GM12801 (cell line): ENCODE measurements at regions not wholly inside any gene's neighbourhood (a gene's known extent, or its start where the extent isn't known, plus 50 kb on each side); places are given as distances from the start of the nearest gene placed in this dataset.

Source experiments
- TF ChIP-seq, protein P1 (sequence below): IDR thresholded peaks from one replicate; pipeline ENCODE4 v1.5.1; 2011; ENCODE audit warnings: control low read depth; ENCODE audit not compliant: insufficient read length; ENCODE audit errors: extremely low read depth

- TF ChIP-seq, protein P1, sequence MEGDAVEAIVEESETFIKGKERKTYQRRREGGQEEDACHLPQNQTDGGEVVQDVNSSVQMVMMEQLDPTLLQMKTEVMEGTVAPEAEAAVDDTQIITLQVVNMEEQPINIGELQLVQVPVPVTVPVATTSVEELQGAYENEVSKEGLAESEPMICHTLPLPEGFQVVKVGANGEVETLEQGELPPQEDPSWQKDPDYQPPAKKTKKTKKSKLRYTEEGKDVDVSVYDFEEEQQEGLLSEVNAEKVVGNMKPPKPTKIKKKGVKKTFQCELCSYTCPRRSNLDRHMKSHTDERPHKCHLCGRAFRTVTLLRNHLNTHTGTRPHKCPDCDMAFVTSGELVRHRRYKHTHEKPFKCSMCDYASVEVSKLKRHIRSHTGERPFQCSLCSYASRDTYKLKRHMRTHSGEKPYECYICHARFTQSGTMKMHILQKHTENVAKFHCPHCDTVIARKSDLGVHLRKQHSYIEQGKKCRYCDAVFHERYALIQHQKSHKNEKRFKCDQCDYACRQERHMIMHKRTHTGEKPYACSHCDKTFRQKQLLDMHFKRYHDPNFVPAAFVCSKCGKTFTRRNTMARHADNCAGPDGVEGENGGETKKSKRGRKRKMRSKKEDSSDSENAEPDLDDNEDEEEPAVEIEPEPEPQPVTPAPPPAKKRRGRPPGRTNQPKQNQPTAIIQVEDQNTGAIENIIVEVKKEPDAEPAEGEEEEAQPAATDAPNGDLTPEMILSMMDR: no peak
These were observed 499.1 kb downstream of the LIG4 start for GRCh38 chr13:107716241-107716640.

- TF ChIP-seq, protein P1: no peak
These were observed 499.8 kb downstream of the LIG4 start for GRCh38 chr13:107715496-107715895.

- TF ChIP-seq, protein P1: no peak
These were observed 502.0 kb downstream of the LIG4 start for GRCh38 chr13:107713314-107713713.

DNA sequence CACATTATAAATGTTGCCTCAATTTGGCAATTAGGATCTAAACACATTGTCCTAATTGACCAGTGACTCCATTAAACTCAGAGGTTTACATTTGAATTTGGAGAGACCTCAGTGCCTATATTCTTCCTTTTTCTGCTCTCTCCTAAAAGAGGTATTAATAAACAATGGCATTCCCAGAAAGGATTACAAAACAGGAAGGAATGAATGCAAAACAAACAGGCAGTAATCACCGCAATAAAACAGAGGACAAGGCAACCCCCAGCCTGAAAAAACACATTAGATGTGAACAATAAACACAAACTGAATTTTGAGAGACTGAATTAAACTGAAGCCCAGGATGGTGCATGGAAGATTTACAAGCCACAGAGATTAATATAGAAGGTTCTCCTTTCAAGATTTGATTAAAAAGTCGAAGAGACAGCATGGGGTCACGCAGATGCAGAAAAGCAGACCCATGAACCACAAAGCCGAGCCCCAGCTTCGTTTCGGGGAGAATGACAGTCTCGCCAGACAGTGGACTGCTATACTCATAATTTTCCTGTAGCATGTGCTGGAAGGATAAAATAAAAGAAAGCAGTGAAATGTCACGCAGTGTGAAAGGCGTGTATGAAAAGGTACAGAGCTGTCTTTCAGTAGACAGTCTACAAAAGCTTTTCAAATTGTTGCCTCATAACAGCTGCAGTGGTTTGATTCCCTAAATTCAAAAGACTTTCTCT lies 503.0 kb downstream of the LIG4 start:
- TF ChIP-seq, protein P1: no peak

- TF ChIP-seq, protein P1: no peak
These were observed 525.2 kb downstream of the LIG4 start for GRCh38 chr13:107690181-107690580.

DNA sequence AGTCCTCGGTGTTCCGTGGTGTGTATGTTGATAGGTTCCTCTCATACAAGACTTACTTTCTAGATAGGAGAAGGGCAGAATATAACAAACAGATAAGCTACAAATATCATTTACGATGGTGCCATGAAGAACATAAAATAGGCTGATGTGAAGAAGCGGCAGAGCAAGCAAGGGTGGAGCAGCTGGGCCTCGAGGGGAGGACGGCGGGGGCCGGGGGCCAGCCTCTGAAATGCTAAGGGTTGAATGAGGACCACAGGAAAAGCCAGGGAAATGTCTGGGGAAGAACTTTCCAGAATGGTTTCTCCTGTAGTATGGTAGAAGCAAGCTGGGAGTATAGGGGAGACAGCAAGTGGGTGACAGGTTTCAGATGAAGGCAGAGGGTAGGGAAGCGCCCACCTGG lies 529.5 kb downstream of the LIG4 start:
- TF ChIP-seq, protein P1: no peak

- TF ChIP-seq, protein P1: no peak
These were observed 533.7 kb downstream of the LIG4 start for GRCh38 chr13:107681600-107681999.
